GM12874 (cell line): ENCODE measurements at regions not wholly inside any gene's neighbourhood (a gene's known extent, or its start where the extent isn't known, plus 50 kb on each side); places are given as distances from the start of the nearest gene placed in this dataset.

Experiments
- CTCF ChIP-seq: IDR thresholded peaks from 2 replicates; pipeline ENCODE4 v1.5.1; 2011; ENCODE audit warnings: low read depth, mild to moderate bottlenecking, control low read depth, low read length, moderate library complexity; ENCODE audit not compliant: insufficient read depth

GRCh38 chr20:48541581-48542071 is 286.2 kb downstream of the PREX1 start:
- no peak for TF ChIP-seq CTCF

GRCh38 chr20:48538856-48539255 is 288.9 kb downstream of the PREX1 start:
- no peak for TF ChIP-seq CTCF

GRCh38 chr20:48538058-48538825 is 289.6 kb downstream of the PREX1 start:
- no peak for TF ChIP-seq CTCF

GRCh38 chr20:48536206-48536605 is 291.6 kb downstream of the PREX1 start:
- TF ChIP-seq CTCF = no peak

- TF ChIP-seq CTCF = no peak
Observed at GRCh38 chr20:48535556-48535955, 292.2 kb downstream of the PREX1 start.

GRCh38 chr20:48532028-48532427 is 295.8 kb downstream of the PREX1 start:
- no peak for TF ChIP-seq CTCF

GRCh38 chr20:48531505-48531904 is 296.3 kb downstream of the PREX1 start:
- no peak for TF ChIP-seq CTCF
